SK-N-MC (cell line): ENCODE measurements at regions not wholly inside any gene's neighbourhood (a gene's known extent, or its start where the extent isn't known, plus 50 kb on each side); places are given as distances from the start of the nearest gene placed in this dataset.

Source experiments
- EZH2 ChIP-seq: fragments of 200-600 bp; sonication (generic); IDR thresholded peaks from one replicate; pipeline ENCODE4 v1.6.1; 2017; ENCODE audit warnings: antibody characterized with exemption
- POLR2AphosphoS5 ChIP-seq: IDR thresholded peaks from 2 replicates; pipeline ENCODE4 v1.6.1; 2012; ENCODE audit warnings: mild to moderate bottlenecking, low read depth, low read length, borderline replicate concordance

- TF ChIP-seq EZH2 (no peak), POLR2AphosphoS5 (no peak)
Measured at GRCh38 chr4:18194278-18194677, 172.7 kb upstream of the LCORL start.
